Stimulated activated CD4-positive, alpha-beta T cell treated with anti-CD3 and anti-CD28 coated beads, Interleukin-1b, Interleukin-23, amount 100 ng/mL, for 4 hours (primary cell): ENCODE measurements at regions not wholly inside any gene's neighbourhood (a gene's known extent, or its start where the extent isn't known, plus 50 kb on each side); places are given as distances from the start of the nearest gene placed in this dataset.

Source experiments
- DNase-seq, 2 donors: peaks; one replicate each; pipeline ENCODE4 v3.0.0-alpha.2; 2020; ENCODE audit warnings: low read depth in 2 of 2

DNA sequence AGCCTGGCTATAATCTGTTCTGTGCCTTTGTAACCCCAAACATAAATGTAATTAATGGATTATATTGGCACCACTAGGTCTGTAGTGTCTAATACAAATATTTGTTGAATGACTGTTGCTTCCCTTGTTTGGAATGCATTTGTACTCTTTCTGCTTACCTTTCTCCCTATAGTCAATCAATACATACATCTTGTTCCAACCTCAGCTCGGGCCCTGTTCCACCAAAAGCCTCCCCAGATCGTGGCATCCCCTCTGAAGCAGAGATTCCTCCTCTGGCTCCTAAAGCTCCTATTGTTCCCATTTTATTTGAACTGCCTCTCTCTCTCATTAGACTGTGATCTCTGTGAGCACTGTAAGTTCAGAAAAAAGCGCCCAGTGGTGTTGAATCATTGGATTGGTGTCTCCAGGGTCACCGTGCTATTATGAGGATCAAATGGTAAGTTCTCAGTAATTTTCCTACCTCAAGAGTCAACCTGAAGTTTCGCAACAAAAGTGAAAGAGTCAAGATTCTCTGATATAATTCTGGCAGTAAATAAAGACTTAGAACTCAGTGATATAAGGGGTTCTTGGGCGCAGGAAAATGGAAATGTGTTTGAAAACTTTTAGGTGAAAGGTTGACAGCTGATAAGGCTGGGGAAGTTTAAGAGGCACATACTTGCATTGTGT is 151.5 kb downstream of the KLF5 start:
- DNase-seq: no peak

DNA sequence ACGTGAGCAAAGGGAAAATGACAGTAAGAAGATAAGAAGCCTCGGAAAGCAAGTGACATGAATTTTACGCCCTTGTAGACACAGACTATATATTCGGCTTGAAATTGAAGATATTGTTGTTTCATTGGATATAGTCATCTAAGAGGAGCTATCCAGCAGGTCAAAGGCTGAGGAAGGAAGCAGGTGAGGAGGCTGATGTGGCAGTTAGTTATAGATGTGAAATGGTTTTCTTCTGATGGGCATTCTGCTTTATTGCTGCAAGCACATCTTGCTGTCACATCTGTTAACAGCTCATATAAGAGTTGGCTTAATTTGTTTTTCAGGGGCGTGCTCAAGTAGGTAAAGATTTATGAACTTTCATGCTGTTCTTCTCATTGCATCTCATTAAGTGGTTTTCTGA is 146.1 kb downstream of the KLF5 start:
- DNase-seq: no peak

DNA sequence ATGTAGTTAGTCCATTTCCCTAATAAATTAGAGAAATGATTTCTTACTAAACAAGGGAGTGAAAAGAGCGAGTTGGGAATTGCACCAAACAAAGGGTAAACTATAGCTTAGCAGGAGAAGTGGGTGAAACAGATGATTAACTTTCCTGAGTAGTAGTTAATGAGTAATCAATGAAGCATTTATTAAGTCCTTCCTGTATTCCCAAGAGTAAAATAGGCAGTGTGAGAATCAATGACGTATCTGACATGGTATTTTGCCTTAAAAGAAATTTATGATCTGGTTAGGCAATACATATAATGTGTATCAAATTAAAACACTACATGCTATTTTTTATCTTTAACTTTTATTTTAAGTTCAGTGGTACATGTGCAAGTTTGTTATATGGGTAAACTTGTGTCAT is 142.8 kb downstream of the KLF5 start:
- DNase-seq: no peak

DNA sequence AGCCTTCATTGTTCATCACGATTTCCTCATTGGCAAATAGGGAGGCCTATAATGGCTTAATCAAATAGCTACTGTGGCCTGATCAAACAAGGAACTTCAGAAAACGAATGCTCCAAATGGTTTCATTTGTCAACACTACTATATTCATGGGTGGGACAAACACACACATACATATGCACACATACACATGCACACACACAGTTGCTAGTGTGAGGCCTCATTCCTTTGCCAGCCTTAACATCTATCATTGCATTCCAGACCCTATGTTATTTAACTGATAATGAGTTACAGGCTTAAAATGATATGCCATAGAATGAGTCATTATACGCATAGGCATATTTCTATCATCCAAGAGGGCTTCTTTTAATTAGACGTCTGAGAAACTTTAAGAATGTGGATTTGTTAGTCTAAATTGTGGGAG is 140.2 kb downstream of the KLF5 start:
- no peak for DNase-seq

DNA sequence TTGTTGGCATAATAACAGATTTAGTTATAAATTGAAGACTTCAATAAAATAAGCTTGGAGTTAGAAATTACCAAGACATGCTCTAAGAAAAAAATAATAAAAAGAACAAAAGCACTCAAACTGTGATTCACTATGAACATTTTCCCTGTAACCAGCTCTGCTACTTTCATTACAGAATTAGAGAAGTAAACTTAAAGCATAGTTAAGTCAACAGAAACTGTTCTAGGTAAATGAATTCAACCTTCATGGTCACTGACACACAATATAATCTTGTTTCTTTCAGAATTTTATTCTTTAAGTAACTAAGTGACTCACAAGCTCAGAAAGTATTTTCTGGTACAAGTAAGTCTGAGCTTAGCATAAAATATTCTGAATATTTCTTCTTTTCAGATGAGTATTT is 136.3 kb downstream of the KLF5 start:
- DNase-seq: no peak

DNA sequence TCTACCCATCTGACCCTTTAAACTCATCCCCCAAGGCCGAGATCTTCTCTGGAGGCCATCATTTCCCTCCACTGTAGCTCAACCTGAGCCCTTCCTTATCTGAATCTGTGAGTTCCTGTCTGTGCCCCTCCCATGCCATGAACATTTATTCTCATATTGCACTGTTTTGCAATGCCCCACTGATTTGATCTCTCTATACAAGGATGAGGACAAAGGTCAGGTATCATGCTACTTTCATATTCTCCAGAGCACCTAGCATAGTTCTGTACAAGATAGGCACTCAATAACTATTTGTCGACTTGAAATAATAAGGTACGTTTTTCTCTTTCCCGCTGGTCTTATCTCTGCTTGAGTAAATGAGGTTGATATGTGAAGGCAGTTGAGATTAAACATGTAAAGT is 135.5 kb downstream of the KLF5 start:
- DNase-seq: no peak

DNA sequence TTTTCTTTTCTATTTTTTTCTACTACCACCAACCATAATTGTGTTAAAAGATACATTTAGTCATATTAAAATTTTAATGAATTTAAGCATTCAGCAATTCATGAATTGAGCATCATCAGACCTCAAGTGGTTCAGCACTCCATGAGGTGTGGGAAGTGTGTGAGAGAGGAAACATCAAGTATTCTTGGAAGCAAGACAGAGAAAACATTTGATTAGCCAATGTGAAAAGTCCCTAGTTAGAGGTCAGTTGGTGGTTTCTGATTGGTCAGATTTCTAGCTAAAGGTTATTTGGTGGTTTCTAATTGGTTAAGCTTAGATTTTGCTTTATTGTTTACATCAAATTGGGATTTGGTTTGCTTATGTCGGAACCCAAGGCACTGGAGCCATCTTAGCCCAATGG is 134.7 kb downstream of the KLF5 start:
- DNase-seq: no peak

DNA sequence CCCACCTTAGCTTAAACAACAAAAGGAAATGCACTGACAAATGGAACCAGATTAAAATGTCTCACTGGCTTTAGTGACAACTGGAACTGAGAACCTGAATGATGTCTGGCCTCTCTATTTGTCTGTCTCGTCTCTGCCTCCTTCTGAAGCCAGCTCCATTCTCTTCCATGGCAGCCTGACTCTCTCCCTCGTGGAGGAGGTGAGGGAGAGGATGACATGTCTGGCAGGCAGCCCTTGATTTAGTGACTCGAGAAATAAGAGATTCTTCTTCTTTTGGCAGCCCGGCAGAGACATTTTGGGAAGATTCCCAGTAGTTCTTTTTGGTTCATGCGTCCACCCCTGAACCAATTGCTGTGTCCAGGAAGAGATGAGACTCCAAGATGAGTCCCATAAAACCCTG is 131.7 kb downstream of the KLF5 start:
- DNase-seq: no peak

DNA sequence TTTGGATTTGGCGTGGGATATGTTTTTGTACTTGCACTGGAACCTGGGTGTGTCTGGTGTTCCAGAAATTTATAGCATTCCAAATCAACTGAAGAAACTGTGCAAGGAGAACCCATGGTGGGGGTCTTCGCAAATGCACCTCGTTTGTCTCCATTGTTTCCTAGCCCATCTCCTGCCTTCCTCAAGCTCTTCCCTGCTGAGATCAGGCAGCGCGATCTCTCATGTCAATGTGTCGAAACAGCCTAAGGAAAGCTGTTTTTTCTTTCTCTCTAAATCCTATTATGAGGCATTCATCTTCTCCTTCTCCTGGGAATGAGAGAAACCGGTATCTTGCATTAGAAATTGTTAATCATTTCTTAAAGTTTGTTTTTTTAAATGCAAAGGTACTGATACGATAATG is 131.0 kb downstream of the KLF5 start:
- DNase-seq: no peak

DNA sequence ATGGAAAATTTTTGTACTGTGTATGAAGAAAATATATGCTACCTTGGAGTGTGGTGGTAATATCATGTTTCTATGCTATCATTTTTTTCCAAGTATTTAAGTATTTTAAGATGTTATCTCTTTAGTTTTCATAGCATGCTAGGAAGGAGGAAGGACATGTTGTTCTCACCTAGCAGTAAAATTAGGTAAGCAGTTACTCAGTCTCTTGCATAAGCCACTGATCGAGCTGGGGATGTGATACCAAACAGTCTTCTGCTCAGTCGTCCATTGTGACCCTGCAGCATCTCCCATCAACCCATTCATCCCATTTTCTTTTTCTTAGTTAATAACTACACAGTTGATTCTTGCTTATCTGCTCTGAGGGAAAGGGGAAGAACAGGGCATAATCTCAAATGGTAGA is 130.6 kb downstream of the KLF5 start:
- no peak for DNase-seq

DNA sequence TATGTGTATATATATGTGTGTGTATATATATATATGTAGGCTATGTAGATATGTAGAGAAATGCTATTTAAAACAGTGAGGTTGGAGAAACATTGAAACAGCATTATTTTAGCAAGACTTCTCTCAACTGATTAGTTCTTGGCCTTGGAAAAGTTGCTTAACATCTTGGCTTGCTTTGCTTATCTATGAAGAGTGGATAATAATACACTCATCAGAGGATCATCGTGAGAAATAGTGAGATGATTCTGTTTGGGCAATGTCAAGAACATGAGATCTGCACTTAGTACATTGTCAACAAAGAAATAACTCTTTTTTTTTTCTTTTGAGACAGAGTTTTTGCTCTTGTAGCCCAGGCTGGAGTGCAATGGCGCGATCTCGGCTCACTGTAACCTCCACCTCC is 128.3 kb downstream of the KLF5 start:
- no peak for DNase-seq

DNA sequence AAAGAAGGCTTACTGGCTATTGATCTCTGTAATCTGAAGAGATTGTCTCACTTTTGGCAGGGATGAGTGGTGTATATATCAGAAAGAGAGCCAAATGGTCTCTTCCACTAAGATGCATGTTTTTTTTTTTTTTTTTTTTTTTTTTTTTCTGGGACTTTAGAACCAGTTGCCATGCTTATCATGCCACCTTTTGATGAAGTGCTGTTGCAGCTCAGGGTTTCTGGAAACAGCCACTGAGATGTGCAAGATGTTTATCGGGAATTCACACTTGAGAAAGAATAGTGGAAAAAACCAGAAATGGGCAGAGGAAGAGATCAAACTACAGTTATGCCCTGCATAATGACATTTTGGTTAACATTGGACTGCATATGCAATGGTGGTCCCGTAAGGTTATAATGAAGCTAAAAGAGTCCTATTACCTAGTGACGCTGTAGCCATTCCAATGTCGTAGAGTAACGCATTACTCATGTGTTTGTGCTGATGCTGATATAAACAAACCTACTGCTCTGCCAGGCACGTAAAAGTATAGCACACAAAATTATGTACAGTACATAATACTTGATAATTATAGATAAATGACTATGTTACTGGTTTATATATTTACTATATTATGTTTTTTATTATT is 121.0 kb downstream of the KLF5 start:
- no peak for DNase-seq

DNA sequence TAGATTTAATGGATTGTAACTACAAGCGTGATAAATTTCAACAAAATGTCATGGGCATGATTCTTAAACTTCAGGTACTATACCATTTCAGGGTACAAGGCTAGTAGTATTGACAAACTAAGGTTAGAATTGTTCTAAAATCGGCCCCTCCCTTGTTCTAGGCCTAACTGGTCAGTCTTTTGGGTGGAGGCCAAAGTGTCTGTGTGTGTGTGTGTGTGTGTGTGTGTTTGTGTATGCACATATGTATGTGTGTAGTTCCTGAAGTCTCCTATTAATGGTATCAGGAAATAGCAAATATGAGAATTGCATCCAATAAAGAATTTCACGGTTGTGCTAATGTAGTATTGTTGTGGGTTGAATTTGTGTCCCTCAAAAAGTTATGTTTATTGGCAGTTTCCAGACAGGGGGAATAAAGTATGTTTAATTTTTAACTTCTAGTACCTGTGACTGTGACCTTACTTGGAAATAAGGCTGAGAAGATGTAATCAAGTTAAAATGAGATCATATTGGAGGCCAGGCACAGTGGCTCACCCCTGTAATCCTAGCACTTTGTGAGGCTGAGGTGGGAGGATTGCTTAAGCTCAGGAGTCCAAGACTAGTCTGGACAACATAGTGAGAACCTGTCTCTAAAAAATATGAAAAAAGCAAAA is 119.2 kb downstream of the KLF5 start:
- DNase-seq: no peak

DNA sequence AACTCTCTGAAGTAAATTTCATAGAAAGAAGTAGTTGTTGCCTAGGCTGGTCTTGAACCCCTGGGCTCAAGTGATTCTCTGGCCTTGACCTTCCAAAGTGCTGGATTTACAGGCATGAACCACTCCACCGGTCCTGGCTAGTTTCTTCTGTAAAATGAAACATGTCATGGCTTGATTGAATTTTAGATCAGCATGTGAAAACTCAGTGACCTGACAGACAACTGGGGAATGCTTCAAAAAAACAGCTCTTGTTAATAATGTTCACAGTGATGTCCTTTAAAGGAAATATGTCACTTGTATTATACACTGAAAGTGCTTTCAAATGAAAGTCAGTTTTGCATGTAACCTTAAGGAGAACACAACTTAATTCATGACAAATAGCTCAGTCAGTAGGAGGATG is 118.2 kb downstream of the KLF5 start:
- no peak for DNase-seq

DNA sequence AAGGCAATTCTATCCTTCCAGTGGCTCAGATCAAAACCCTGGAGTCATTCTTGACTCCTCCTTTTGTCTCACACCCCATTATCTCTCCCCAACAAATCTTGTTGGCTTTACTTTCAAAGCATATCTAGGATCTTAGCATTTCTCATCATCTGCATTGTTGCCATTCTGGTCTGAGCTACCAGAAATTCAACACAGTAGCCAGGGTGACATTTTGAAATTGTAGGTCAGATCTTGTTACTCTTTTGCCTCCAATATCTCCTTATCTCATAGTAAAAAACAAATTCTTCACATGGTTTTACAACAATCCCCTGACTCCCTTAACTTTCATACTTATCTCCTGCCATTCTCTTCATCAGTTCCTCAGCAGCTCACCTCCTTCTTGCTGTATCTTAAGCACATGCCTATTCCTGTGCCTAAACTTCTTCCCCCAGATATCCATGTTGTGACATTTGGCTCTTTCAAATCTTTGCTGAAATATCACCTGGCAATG is 115.8 kb downstream of the KLF5 start:
- DNase-seq: no peak

DNA sequence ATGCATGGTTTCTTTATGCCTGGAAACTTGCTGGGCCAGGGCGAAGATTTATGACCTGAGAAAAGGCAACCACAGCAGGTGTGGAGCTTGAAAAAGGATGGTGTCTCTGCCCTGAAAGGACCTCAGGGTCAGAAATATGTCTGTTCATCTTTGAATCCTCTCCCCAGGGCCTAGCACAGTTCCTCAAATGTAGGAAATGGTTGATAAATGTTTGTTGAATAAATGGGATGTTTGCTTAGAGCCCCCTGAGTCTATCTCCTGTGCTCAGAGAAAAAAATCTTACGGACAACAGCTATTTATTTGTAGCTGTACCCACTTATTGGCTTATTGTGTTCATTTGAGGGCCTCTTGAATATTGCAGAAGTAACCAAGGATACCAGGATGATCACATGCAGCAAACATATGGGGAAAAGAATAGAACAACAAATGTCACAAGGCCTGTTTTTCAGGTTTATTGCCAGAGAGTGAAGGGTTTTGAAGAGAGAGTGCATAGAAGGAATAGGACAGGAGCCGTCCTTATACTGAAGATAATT is 114.5 kb downstream of the KLF5 start:
- no peak for DNase-seq

DNA sequence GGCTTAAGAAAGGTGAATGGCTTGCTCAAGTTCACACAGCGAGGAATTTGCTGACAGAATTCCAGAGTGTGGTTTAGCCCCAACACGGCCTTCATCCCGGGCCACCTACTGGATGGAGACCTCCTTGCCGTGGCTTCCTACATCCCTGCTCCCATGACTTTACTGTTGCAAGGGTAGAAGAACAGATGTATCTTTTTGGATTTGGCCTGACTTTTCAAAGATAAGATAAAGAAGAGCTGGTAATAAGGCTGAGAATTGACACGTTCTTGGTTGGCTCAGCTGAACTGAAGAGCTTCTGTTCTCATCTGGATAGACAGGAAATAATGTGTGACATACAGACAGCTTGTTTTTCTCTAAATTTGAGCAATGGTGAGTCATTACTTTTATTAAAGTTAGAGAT is 113.1 kb downstream of the KLF5 start:
- DNase-seq: no peak

DNA sequence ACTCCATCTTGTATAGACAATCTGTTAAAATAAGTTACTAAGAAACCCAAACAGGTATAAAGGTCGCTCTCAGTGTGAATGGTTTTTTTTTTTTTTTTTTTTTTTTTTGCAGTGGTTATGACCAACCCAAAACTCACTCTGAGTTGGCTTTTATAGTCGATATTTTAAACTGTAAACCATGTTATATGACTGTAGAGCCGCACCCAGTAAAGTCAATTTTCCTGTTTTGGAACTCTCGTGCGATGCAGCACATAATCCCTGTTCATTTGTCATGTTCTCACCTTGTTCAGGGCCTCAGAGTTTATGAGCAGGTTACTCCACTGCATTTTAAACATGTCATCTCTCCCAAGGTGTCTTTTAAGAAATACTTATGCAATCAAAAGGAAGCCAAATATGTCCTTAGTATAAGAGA is 112.5 kb downstream of the KLF5 start:
- no peak for DNase-seq

DNA sequence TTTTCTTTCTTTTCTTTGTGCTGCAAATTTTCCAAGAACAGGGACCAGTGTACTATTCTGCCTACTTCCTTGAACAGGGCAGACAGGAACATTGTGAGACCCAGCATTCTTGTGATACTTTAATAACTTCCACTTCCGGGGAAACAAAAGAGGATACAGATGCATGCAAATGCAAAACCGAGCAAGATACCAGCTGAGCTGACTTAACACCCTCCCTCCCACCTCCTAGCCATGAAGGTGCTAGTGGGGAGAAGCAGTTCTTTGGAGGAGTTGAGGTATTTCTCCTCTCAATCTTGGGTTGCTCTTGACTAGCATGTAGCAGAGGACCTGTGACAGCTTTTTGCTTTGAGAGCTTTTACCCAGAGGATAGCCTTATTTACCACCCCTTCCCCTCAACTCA is 111.2 kb downstream of the KLF5 start:
- no peak for DNase-seq

DNA sequence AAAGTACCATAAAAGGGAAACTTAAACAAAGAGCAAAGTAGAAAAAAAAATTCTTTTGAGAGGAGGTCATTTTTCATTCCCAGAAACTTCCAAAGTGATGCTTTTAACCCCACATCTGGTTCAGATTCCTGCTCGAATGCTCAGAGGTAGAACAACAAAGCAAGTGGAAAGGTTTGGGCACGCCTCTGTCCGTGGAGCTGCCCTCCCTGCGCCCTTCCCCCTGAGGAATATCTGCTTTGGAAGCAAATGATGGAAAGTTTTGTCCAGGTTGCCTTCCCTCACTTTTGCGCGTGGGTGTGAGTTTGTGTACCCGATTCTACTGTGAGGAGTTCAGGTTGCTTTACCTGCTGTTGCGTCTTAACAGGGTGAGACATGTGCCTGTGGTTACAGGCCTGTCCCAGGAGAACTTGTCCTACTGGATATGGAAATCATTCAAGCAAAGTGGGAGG is 110.2 kb downstream of the KLF5 start:
- no peak for DNase-seq

DNA sequence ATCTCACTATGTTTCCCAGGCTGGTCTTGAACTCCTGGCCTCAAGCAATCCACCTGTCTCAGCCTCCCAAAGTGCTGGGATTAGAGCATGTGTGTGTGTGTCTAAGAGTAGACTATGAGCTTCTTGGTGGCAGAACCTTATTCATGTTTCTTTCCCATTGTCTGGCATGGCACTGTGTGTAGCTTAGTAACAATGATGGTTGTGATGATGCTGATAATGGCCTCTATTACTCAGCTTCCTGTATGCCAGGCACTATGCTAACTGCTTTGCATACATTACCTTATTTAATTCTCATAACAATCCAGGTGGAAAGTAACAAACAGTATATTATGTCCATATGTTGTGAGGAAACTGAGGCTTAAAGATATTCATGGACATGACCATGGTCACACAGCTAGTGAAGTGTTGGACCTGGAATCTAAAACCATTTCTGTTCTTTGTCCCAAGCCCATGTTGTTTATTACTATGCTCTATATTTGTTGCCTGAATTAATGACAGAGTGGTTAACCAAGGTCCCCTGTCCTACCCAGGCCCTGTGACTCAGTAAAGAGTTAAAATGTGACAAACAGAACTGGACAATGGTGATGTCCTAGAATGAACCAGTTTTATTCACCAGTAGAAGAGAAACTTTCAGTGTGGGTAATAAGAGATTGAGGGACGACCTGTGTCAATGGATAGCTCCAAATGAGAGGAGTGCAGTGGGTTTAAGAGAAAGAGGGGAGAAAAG is 109.6 kb downstream of the KLF5 start:
- no peak for DNase-seq
